GM12891 (cell line): ENCODE measurements at regions not wholly inside any gene's neighbourhood (a gene's known extent, or its start where the extent isn't known, plus 50 kb on each side); places are given as distances from the start of the nearest gene placed in this dataset.

Source experiments
- DNase-seq: peaks from one replicate; pipeline ENCODE4 v3.0.0; 2011; ENCODE audit warnings: low spot score; ENCODE audit not compliant: insufficient read length
- FAIRE-seq: peaks from 2 replicates; lab custom pipeline; 2011; peaks lifted over from hg19 to GRCh38; lab: Jason Lieb, UNC
- PAX5 ChIP-seq: IDR thresholded peaks from 2 replicates; pipeline ENCODE4 v1.6.1; 2011; ENCODE audit warnings: low read length, moderate library complexity, mild to moderate bottlenecking; ENCODE audit not compliant: insufficient read depth, severe bottlenecking
- POLR2A ChIP-seq: IDR thresholded peaks from 2 replicates; pipeline ENCODE4 v1.6.1; 2011; ENCODE audit warnings: low read depth, low read length, control low read depth
- POLR2AphosphoS5 ChIP-seq: IDR thresholded peaks from 2 replicates; pipeline ENCODE4 v1.6.1; 2011; ENCODE audit warnings: low read depth, low read length, control low read depth
- POU2F2 ChIP-seq: IDR thresholded peaks from 2 replicates; pipeline ENCODE4 v1.6.1; 2011; ENCODE audit warnings: low read depth, mild to moderate bottlenecking, control low read depth, low read length, moderate library complexity
- SPI1 ChIP-seq: IDR thresholded peaks from 2 replicates; pipeline ENCODE4 v1.6.1; 2011; ENCODE audit warnings: low read depth, low read length, control low read depth
- TAF1 ChIP-seq: IDR thresholded peaks from 2 replicates; pipeline ENCODE4 v1.6.1; 2011; ENCODE audit warnings: low read depth, low read length, control low read depth

DNA sequence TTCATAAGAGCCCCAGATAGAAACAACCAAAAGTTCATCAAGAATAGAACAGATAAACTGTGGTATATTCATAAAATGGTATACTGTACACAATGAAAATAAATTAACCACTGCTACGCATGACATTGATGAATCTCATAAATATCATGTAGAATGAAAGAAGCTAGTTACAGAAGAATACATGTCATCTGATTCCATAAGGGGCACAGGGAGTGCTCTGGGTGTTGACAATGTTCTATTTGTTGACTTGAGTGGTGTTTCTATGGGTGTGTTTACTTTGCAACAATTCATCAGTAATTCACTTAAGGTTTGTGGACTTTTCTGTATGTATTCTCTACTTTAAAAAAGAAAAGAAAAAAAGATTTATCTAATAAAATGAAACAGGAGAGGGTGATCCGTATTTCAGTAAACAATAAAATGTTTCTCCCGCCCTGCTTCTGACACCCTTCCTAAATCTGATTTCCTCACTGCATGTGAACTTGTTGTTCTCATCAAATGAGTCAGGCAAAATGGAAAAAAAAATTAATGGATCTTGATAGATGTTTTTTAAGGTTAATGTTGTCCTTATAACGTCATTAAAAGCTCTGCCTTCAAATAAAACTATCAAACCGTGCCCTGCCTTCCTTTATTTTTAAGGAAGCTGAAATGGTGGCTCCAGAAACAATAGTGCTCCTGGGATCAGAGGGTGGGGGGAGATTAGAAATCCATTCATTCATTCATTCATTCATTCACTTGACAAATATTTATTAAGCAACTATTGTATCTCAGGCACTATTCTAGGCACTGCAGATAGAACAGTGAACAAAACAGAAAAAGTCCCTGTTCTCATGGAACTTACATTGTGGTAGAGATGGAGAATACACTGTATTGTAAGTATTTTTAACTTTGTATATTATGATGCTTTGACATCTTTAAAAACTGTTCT is 77.2 kb upstream of the CD44 start:
- no peak for DNase-seq
- TF ChIP-seq POLR2A (no peak), SPI1 (no peak), POLR2AphosphoS5 (no peak), TAF1 (no peak), POU2F2 (no peak)
- FAIRE-seq = no peak

- FAIRE-seq (no peak), DNase-seq (no peak)
- TF ChIP-seq PAX5 (no peak), SPI1 (no peak), POU2F2 (no peak), POLR2A (no peak), TAF1 (no peak), POLR2AphosphoS5 (no peak)
Observed at GRCh38 chr11:35063488-35063931, 75.5 kb upstream of the CD44 start.

- DNase-seq (no peak), FAIRE-seq (no peak)
- TF ChIP-seq SPI1 (no peak), TAF1 (no peak), POLR2A (no peak), POU2F2 (no peak), PAX5 (no peak), POLR2AphosphoS5 (no peak)
Observed at GRCh38 chr11:35064114-35064800, 74.7 kb upstream of the CD44 start.

GRCh38 chr11:35065566-35065965 is 73.4 kb upstream of the CD44 start:
- no peak for FAIRE-seq
- TF ChIP-seq TAF1 (no peak), POLR2AphosphoS5 (no peak), PAX5 (no peak), SPI1 (no peak), POU2F2 (no peak), POLR2A (no peak)

GRCh38 chr11:35066030-35066429 is 72.9 kb upstream of the CD44 start:
- peak; percentile 68 for TF ChIP-seq SPI1
- no peak for TF ChIP-seq TAF1
- no peak for FAIRE-seq
- DNase-seq = no peak

More at GRCh38 chr11:35065566-35065965, 73.4 kb upstream of the CD44 start:
- DNase-seq = no peak

DNA sequence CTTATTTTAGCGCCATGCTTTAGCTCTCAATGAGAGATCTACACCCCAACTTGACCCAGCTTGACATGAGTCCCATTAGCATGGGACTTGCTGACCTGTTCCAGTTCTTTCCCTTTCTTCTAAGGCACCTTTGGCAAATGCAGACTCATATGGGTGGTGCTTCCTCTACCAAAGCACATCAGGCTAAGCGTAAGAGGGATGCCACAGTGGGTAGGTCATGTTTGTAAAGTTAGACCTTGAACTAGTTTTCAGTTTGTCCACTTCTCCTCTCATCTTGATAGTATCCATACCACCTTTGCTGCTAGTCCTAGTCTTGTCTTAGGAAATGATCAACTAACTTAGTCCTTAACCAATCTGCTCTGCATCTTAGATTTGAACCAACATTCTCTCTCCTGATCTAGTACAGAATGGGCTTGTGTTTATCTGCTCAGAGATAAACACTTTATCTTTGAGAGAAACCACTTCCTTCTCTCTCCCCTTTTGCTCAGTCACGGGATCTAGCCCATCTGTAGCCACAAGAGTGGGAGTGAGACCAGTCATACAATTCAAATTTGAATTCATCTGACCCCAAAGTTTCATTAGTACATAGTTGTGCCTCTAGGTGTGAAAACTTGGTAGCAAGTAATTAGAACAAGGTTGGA is 72.1 kb upstream of the CD44 start:
- peak; percentile 79 for FAIRE-seq
- peak; percentile 61 for TF ChIP-seq SPI1
- no peak for TF ChIP-seq PAX5
- peak; percentile 65 for TF ChIP-seq POU2F2
- DNase-seq = no peak

DNA sequence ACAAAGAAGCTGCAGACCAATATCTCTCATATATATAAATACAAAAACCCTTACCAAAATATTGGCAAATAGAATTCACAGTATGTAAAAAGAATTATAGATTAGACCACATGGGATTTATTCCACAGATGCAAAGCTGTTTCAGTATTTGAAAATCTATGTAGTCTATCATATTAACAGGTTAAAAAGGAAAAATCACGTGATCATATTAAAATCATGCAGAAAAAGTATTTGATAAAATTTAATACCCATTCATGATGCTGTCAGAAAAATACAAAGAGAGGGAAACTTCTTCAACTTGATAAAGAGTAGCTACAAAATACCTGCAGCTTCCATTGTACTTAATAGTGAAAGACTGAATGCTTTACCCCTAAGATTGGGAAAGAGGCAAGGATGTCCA is 67.2 kb upstream of the CD44 start:
- TF ChIP-seq PAX5 (no peak), SPI1 (no peak), POLR2A (no peak), POLR2AphosphoS5 (no peak), POU2F2 (no peak), TAF1 (no peak)
- no peak for FAIRE-seq

GRCh38 chr11:35073691-35074419 is 65.1 kb upstream of the CD44 start:
- TF ChIP-seq POLR2A (no peak), POU2F2 (0 out of 2 replicates have a peak, but pooled peaks have one; percentile 9), SPI1 (peak; percentile 38)
- no peak for DNase-seq
- FAIRE-seq = no peak

More for the DNA sequence above, 67.2 kb upstream of the CD44 start:
- no peak for DNase-seq

DNA sequence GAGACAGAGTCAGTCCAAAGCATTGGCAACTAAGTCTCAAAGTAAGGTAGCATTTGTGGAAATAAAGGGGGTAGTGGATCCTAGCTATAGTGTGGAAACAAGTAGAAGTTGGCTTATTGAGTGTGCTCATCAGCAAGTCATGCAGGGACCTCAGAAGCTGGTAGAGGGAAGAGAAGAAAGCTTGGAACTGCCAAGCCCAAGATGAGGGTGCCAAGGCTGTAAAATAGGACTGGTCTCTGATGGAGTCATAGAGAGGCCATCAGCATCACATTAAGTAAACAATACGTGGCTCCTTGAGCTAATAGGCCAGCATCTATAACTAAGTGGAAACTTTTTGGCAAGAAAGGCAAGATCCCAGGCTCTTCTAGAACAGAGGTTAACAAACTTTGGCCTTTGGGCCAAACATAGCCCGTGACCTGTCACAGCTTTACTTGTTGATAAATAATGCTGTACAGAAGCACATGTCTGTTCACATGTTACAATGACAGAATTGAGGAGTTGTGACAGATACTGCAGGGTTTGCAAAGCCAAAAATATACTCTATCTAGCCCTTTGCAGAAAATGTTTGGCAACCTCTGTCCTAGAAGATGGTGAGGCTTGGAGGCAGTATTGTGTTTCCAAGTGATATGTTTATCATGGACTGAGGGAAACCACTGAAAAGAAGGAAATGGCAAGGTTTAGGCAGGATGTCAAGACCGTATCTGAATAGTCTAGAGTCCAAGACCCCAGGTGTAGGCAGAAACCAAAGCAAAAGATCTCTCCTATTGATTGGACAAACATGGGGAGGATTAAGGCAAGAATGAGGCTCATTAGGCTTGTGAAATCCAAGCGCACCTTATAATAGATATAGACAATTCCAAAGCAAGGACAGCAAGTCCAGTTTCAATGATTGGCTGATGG is 62.5 kb upstream of the CD44 start:
- no peak for TF ChIP-seq POLR2A
- peak; percentile 76 for FAIRE-seq
- no peak for DNase-seq
